ENCODE measurements at regions not wholly inside any gene's neighbourhood (a gene's known extent, or its start where the extent isn't known, plus 50 kb on each side); places are given as distances from the start of the nearest gene placed in this dataset.

DNA sequence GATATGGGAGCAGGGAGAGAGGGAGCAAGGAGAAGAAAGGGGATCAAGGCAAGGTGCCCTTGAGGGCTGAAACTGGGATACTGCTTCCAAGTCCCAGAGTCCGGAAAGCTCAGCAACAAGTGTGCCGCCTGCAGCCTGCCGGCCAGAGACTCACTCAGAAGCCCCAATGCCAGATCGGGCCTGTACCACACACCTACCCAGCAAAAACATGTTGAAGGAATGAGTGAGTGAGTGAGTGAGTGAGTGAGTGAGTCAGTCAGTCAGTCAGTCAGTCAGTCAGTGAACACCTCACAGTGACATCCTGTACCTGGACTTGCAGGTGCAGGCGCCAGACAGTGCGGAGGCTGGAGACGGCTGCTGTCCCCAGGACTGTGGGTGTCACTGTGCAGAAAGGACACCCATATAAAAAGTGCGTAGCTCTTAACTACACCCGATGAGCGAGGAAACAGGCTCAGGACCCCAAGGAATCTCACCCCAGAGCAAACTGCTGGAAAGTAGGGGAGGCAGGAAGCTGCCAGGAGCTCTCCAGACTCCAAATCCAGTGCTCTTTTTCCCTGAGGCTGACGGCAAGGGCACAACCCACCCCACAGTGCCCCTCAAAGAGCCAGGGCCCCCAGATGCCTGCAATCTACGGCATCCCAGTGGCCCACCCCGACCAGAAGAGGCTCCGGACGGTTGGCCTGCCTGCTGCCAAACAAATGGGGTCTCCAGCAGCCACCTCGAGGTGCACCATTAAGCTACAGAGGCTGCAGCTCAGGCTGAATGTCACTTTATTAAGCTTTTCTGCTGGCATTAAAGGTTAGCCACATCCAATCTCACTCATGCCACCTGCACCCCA, 261.7 kb downstream of the NPHP4 start:
- Histone ChIP-seq H4K20me1 (replicated peaks; ENCODE audit: insufficient read depth) (no peaks in the 10 kb centered on the region), H3K27me3 (ENCODE audit: insufficient read depth) (no peaks in the 10 kb centered on the region), H3F3A (replicated peaks; ENCODE audit: low read depth) (no peaks in the 10 kb centered on the region), H3K36me3 (ENCODE audit: insufficient read depth) (no peaks in the 10 kb centered on the region; the same call in 1 of the 2 replicates), H3K79me2 (replicated peaks; ENCODE audit: insufficient read depth) (no peaks in the 10 kb centered on the region), H2AFZ (no peak overlapping the region), H3K4me1 (ENCODE audit: insufficient read depth) (no peaks in the 10 kb centered on the region), H3K4me2 (no peak overlapping the region), H3K9me2 (ENCODE audit: insufficient read depth) (no peaks in the 10 kb centered on the region), H3K4me3 (no peak overlapping the region), H3K27ac (ENCODE audit: low read depth) (no peak overlapping the region)
- Mint-ChIP-seq H3K27me3 (ENCODE audit: insufficient read depth, low read depth, poor library complexity) (peaks cover 5% of the 10 kb centered on the region), H3K36me3 (ENCODE audit: low read depth) (no peaks in the 10 kb centered on the region), H3K9me3 (no peaks in the 10 kb centered on the region; the same call in 2 of the 3 replicates), H3K4me1 (peaks cover 8% of the 10 kb centered on the region), H3K4me3 (no peak overlapping the region), H3K27ac (no peak overlapping the region)
- ATAC-seq: no peak
- DNase-seq (ENCODE audit: low spot score): no peak
- TF ChIP-seq JUNB (IDR thresholded peaks at IDR 0.05; ENCODE audit: unreplicated experiment) (no peak), EZH2phosphoT487 (IDR thresholded peaks at IDR 0.05; ENCODE audit: unreplicated experiment) (no peak), CREB1 (CRISPR knock-in tag; IDR thresholded peaks at IDR 0.05; ENCODE audit: low read depth) (no peak), NANOG (IDR thresholded peaks at IDR 0.05; ENCODE audit: borderline replicate concordance) (no peak)
- TF ChIP-seq, protein P1, sequence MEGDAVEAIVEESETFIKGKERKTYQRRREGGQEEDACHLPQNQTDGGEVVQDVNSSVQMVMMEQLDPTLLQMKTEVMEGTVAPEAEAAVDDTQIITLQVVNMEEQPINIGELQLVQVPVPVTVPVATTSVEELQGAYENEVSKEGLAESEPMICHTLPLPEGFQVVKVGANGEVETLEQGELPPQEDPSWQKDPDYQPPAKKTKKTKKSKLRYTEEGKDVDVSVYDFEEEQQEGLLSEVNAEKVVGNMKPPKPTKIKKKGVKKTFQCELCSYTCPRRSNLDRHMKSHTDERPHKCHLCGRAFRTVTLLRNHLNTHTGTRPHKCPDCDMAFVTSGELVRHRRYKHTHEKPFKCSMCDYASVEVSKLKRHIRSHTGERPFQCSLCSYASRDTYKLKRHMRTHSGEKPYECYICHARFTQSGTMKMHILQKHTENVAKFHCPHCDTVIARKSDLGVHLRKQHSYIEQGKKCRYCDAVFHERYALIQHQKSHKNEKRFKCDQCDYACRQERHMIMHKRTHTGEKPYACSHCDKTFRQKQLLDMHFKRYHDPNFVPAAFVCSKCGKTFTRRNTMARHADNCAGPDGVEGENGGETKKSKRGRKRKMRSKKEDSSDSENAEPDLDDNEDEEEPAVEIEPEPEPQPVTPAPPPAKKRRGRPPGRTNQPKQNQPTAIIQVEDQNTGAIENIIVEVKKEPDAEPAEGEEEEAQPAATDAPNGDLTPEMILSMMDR (conservative IDR thresholded peaks at IDR 0.05; ENCODE audit: low read depth in 2 of 2): no peak
- TF ChIP-seq, protein P2, sequence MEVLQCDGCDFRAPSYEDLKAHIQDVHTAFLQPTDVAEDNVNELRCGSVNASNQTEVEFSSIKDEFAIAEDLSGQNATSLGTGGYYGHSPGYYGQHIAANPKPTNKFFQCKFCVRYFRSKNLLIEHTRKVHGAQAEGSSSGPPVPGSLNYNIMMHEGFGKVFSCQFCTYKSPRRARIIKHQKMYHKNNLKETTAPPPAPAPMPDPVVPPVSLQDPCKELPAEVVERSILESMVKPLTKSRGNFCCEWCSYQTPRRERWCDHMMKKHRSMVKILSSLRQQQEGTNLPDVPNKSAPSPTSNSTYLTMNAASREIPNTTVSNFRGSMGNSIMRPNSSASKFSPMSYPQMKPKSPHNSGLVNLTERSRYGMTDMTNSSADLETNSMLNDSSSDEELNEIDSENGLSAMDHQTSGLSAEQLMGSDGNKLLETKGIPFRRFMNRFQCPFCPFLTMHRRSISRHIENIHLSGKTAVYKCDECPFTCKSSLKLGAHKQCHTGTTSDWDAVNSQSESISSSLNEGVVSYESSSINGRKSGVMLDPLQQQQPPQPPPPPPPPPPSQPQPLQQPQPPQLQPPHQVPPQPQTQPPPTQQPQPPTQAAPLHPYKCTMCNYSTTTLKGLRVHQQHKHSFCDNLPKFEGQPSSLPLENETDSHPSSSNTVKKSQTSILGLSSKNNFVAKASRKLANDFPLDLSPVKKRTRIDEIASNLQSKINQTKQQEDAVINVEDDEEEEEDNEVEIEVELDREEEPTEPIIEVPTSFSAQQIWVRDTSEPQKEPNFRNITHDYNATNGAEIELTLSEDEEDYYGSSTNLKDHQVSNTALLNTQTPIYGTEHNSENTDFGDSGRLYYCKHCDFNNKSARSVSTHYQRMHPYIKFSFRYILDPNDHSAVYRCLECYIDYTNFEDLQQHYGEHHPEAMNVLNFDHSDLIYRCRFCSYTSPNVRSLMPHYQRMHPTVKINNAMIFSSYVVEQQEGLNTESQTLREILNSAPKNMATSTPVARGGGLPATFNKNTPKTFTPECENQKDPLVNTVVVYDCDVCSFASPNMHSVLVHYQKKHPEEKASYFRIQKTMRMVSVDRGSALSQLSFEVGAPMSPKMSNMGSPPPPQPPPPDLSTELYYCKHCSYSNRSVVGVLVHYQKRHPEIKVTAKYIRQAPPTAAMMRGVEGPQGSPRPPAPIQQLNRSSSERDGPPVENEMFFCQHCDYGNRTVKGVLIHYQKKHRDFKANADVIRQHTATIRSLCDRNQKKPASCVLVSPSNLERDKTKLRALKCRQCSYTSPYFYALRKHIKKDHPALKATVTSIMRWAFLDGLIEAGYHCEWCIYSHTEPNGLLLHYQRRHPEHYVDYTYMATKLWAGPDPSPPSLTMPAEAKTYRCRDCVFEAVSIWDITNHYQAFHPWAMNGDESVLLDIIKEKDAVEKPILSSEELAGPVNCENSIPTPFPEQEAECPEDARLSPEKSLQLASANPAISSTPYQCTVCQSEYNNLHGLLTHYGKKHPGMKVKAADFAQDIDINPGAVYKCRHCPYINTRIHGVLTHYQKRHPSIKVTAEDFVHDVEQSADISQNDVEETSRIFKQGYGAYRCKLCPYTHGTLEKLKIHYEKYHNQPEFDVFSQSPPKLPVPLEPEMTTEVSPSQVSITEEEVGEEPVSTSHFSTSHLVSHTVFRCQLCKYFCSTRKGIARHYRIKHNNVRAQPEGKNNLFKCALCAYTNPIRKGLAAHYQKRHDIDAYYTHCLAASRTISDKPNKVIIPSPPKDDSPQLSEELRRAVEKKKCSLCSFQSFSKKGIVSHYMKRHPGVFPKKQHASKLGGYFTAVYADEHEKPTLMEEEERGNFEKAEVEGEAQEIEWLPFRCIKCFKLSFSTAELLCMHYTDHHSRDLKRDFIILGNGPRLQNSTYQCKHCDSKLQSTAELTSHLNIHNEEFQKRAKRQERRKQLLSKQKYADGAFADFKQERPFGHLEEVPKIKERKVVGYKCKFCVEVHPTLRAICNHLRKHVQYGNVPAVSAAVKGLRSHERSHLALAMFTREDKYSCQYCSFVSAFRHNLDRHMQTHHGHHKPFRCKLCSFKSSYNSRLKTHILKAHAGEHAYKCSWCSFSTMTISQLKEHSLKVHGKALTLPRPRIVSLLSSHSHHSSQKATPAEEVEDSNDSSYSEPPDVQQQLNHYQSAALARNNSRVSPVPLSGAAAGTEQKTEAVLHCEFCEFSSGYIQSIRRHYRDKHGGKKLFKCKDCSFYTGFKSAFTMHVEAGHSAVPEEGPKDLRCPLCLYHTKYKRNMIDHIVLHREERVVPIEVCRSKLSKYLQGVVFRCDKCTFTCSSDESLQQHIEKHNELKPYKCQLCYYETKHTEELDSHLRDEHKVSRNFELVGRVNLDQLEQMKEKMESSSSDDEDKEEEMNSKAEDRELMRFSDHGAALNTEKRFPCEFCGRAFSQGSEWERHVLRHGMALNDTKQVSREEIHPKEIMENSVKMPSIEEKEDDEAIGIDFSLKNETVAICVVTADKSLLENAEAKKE (CRISPR knock-in tag; IDR thresholded peaks at IDR 0.05): no peak
- TF ChIP-seq, protein P3, sequence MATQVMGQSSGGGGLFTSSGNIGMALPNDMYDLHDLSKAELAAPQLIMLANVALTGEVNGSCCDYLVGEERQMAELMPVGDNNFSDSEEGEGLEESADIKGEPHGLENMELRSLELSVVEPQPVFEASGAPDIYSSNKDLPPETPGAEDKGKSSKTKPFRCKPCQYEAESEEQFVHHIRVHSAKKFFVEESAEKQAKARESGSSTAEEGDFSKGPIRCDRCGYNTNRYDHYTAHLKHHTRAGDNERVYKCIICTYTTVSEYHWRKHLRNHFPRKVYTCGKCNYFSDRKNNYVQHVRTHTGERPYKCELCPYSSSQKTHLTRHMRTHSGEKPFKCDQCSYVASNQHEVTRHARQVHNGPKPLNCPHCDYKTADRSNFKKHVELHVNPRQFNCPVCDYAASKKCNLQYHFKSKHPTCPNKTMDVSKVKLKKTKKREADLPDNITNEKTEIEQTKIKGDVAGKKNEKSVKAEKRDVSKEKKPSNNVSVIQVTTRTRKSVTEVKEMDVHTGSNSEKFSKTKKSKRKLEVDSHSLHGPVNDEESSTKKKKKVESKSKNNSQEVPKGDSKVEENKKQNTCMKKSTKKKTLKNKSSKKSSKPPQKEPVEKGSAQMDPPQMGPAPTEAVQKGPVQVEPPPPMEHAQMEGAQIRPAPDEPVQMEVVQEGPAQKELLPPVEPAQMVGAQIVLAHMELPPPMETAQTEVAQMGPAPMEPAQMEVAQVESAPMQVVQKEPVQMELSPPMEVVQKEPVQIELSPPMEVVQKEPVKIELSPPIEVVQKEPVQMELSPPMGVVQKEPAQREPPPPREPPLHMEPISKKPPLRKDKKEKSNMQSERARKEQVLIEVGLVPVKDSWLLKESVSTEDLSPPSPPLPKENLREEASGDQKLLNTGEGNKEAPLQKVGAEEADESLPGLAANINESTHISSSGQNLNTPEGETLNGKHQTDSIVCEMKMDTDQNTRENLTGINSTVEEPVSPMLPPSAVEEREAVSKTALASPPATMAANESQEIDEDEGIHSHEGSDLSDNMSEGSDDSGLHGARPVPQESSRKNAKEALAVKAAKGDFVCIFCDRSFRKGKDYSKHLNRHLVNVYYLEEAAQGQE (IDR thresholded peaks at IDR 0.05; ENCODE audit: unreplicated experiment): no peak
